ENCODE measurements at regions not wholly inside any gene's neighbourhood (a gene's known extent, or its start where the extent isn't known, plus 50 kb on each side); places are given as distances from the start of the nearest gene placed in this dataset.
"Not testable (repeated sequence)": the region's sequence is repeated elsewhere in the genome, so short reads cannot be mapped to it uniquely, and the experiment has no call there.

GRCh38 chr1:146386851-146387749 is 158.3 kb upstream of the NOTCH2NLA start (continued):
- TF ChIP-seq, protein P1, sequence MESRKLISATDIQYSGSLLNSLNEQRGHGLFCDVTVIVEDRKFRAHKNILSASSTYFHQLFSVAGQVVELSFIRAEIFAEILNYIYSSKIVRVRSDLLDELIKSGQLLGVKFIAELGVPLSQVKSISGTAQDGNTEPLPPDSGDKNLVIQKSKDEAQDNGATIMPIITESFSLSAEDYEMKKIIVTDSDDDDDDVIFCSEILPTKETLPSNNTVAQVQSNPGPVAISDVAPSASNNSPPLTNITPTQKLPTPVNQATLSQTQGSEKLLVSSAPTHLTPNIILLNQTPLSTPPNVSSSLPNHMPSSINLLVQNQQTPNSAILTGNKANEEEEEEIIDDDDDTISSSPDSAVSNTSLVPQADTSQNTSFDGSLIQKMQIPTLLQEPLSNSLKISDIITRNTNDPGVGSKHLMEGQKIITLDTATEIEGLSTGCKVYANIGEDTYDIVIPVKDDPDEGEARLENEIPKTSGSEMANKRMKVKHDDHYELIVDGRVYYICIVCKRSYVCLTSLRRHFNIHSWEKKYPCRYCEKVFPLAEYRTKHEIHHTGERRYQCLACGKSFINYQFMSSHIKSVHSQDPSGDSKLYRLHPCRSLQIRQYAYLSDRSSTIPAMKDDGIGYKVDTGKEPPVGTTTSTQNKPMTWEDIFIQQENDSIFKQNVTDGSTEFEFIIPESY (IDR thresholded peaks at IDR 0.05; ENCODE audit: borderline replicate concordance, low read depth): peak; percentile 92
- TF ChIP-seq CHD2 (IDR thresholded peaks at IDR 0.05; ENCODE audit: low read length, partially characterized antibody): peak; percentile 76
- TF ChIP-seq FOXM1 (IDR thresholded peaks at IDR 0.05; ENCODE audit: low read depth): peak; percentile 33; the same call in 1 of the 2 replicates
- peak; percentile 33; the same call in 1 of the 2 replicates for TF ChIP-seq YY1 (IDR thresholded peaks at IDR 0.05; ENCODE audit: low read depth)
- TF ChIP-seq PBX3 (IDR thresholded peaks at IDR 0.05): peak; percentile 69
- TF ChIP-seq EP300 (IDR thresholded peaks at IDR 0.05; ENCODE audit: borderline replicate concordance in 1 of 2, low read depth in 1 of 2, low read length in 1 of 2): peak in 1 of 2 experiments; percentile 50; a peak in 1 of 4 replicates
- 0 out of 2 replicates have a peak, but pooled peaks have one; percentile 7 for TF ChIP-seq MEF2A (IDR thresholded peaks at IDR 0.05; ENCODE audit: borderline replicate concordance, low read depth)
- peak; percentile 52; the same call in 1 of the 2 replicates for TF ChIP-seq TEAD4 (IDR thresholded peaks at IDR 0.05; ENCODE audit: borderline replicate concordance, insufficient read depth)
- peak; percentile 67; the same call in 1 of the 2 replicates for TF ChIP-seq TAF1 (IDR thresholded peaks at IDR 0.05; ENCODE audit: borderline replicate concordance, low read depth, low read length)
- TF ChIP-seq JUND (IDR thresholded peaks at IDR 0.05): peak; percentile 75
- TF ChIP-seq, protein P2, sequence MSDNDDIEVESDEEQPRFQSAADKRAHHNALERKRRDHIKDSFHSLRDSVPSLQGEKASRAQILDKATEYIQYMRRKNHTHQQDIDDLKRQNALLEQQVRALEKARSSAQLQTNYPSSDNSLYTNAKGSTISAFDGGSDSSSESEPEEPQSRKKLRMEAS (IDR thresholded peaks at IDR 0.05; ENCODE audit: low read depth): peak; percentile 56
- peak; percentile 56 for TF ChIP-seq GABPA (IDR thresholded peaks at IDR 0.05; ENCODE audit: low read depth)

DNA sequence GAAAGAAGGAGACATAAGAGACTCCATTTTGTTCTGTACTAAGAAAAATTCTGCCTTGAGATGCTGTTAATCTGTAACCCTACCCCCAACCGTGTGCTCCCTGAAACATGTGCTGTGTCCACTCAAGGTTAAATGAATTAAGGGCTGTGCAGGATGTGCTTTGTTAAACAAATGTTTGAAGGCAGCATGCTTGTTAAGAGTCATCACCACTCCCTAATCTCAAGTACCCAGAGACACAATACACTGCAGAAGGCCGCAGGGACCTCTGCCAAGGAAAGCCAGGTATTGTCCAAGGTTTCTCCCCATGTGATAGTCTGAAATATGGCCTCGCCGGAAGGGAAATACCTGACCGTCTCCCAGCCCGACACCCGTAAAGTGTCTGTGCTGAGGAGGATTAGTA is 152.4 kb upstream of the NOTCH2NLA start:
- H3K9ac ChIP-seq; H3K79me2 ChIP-seq (ENCODE audit: insufficient read depth); H3K27me3 ChIP-seq (ENCODE audit: insufficient read depth); POLR2A ChIA-PET; H3K9me2 ChIP-seq; CTCF ChIA-PET; H3K4me2 ChIP-seq; H3K9me3 ChIP-seq; H3K36me3 ChIP-seq (replicated peaks in 1 of 2; ENCODE audit: control insufficient read depth in 1 of 2, insufficient read depth in 2 of 2, low read length in 1 of 2); DNase-seq; H3K4me1 ChIP-seq (ENCODE audit: control insufficient read depth in 1 of 2, insufficient read depth in 2 of 2, low read depth in 1 of 2, low read length in 1 of 2); H4K20me1 ChIP-seq (ENCODE audit: insufficient read depth); H3K4me3 ChIP-seq (ENCODE audit: low read depth in 2 of 2, low read length in 1 of 2); H3F3A ChIP-seq (replicated peaks; ENCODE audit: insufficient read depth); H2AFZ ChIP-seq (ENCODE audit: low read depth); H3K27ac ChIP-seq (ENCODE audit: low read depth in 2 of 2, low read length in 1 of 2): not testable (repeated sequence)
- 65% methylated on average over 4 of the region's 7 CpGs for WGBS (ENCODE audit: low lambda C conversion rate)

All from SK-N-SH (cell line).